ENCODE measurements at regions not wholly inside any gene's neighbourhood (a gene's known extent, or its start where the extent isn't known, plus 50 kb on each side); places are given as distances from the start of the nearest gene placed in this dataset.

GRCh38 chr18:28523758-28524475 lies 347.0 kb upstream of the CDH2 start:
- no peak for DNase-seq

GRCh38 chr18:28522236-28522635 lies 345.3 kb upstream of the CDH2 start:
- DNase-seq: no peak

GRCh38 chr18:28519997-28520396 lies 343.1 kb upstream of the CDH2 start:
- no peak for DNase-seq

GRCh38 chr18:28514699-28515098 lies 337.8 kb upstream of the CDH2 start:
- DNase-seq: no peak

GRCh38 chr18:28512357-28512756 lies 335.4 kb upstream of the CDH2 start:
- DNase-seq: no peak

- DNase-seq: no peak
These were observed 334.5 kb upstream of the CDH2 start for GRCh38 chr18:28511413-28511821.

GRCh38 chr18:28510210-28510609 lies 333.3 kb upstream of the CDH2 start:
- DNase-seq: no peak

- DNase-seq: no peak
These were observed 327.1 kb upstream of the CDH2 start for GRCh38 chr18:28504066-28504465.

- no peak for DNase-seq
These were observed 317.2 kb upstream of the CDH2 start for GRCh38 chr18:28494151-28494550.

- no peak for DNase-seq
These were observed 309.0 kb upstream of the CDH2 start for GRCh38 chr18:28485918-28486317.

- DNase-seq: no peak
These were observed 308.4 kb upstream of the CDH2 start for GRCh38 chr18:28485210-28485801.

- no peak for DNase-seq
These were observed 301.6 kb upstream of the CDH2 start for GRCh38 chr18:28478531-28478930.

GRCh38 chr18:28476302-28476701 lies 299.4 kb upstream of the CDH2 start:
- no peak for DNase-seq

GRCh38 chr18:28469946-28470345 lies 293.0 kb upstream of the CDH2 start:
- DNase-seq: no peak

GRCh38 chr18:28468901-28469300 lies 292.0 kb upstream of the CDH2 start:
- DNase-seq: no peak

- DNase-seq: no peak
These were observed 289.3 kb upstream of the CDH2 start for GRCh38 chr18:28466204-28466603.

- no peak for DNase-seq
These were observed 282.7 kb upstream of the CDH2 start for GRCh38 chr18:28459587-28459986.

GRCh38 chr18:28458751-28459150 lies 281.8 kb upstream of the CDH2 start:
- DNase-seq: no peak

- DNase-seq: no peak
These were observed 280.9 kb upstream of the CDH2 start for GRCh38 chr18:28457784-28458183.

GRCh38 chr18:28455971-28456370 lies 279.0 kb upstream of the CDH2 start:
- DNase-seq: no peak

- no peak for DNase-seq
These were observed 262.9 kb upstream of the CDH2 start for GRCh38 chr18:28439870-28440269.

GRCh38 chr18:28438381-28438780 lies 261.5 kb upstream of the CDH2 start:
- no peak for DNase-seq

GRCh38 chr18:28432339-28432738 lies 255.4 kb upstream of the CDH2 start:
- no peak for DNase-seq

GRCh38 chr18:28425886-28426285 lies 249.0 kb upstream of the CDH2 start:
- DNase-seq: no peak

- DNase-seq: no peak
These were observed 245.6 kb upstream of the CDH2 start for GRCh38 chr18:28422577-28422976.
